ENCODE measurements at regions not wholly inside any gene's neighbourhood (a gene's known extent, or its start where the extent isn't known, plus 50 kb on each side); places are given as distances from the start of the nearest gene placed in this dataset.

GRCh38 chr11:37647767-37648166 lies 1049.7 kb upstream of the RAG2 start:
- no peak for TF ChIP-seq ATF6 (CRISPR knock-in tag; conservative IDR thresholded peaks at IDR 0.05)
- no peak for TF ChIP-seq KDM5A (IDR thresholded peaks at IDR 0.05; ENCODE audit: borderline replicate concordance, low read length)
- TF ChIP-seq ZBTB7A (CRISPR knock-in tag; IDR thresholded peaks at IDR 0.05): no peak
- TF ChIP-seq JUNB (CRISPR knock-in tag; IDR thresholded peaks at IDR 0.05; ENCODE audit: borderline replicate concordance): no peak
- TF ChIP-seq PAX8 (CRISPR knock-in tag; IDR thresholded peaks at IDR 0.05; ENCODE audit: borderline replicate concordance): no peak
- no peak overlapping the region for H3K27ac ChIP-seq (ENCODE audit: extremely low read length, insufficient read depth, low read length)
- peaks cover 18% of the 10 kb centered on the region; the same call in 1 of the 2 replicates for H3K9me3 ChIP-seq (ENCODE audit: low read length)
- H3K4me2 ChIP-seq (ENCODE audit: low read depth, low read length): no peak overlapping the region
- H3K4me3 ChIP-seq (replicated peaks in 1 of 3; ENCODE audit: insufficient read depth in 1 of 3, low read depth in 2 of 3, low read length in 3 of 3): no peak overlapping the region
- no peak for DNase-seq (ENCODE audit: low spot score)
- H3K4me1 ChIP-seq (ENCODE audit: insufficient read depth, low read length): no peaks in the 10 kb centered on the region
- WGBS (ENCODE audit: low lambda C conversion rate): 0% methylated on average over 1 of the region's 1 CpG
- in situ Hi-C loops (cut with HindIII; ENCODE audit: extremely low pct_ligation_motif_present, low pct_unique_long_range_greater_than_20kb) (no loop called here), intact Hi-C loops (cut with micrococcal nuclease; ENCODE audit: unreplicated experiment) (loop anchor here (2.0 kb wide), 1 partner anchor 73 kb away; no protein-coding TSS in a partner anchor)
- BruUV-seq (replicated peaks): no TSS peak
- H3K79me2 ChIP-seq (ENCODE audit: insufficient read depth, low read length): no peaks in the 10 kb centered on the region
- CTCF ChIA-PET (ENCODE audit: low intra/inter-chr PET ratio, low total read pairs): no interaction called here
- no peaks in the 10 kb centered on the region for H4K20me1 ChIP-seq (ENCODE audit: insufficient read depth, low read length)
- no peak for FAIRE-seq
- H3K9ac ChIP-seq (ENCODE audit: insufficient read depth, low read depth, low read length): no peak overlapping the region
- H3K27me3 ChIP-seq (ENCODE audit: control insufficient read depth in 1 of 2, insufficient read depth in 2 of 2, low read length in 2 of 2): no peaks in the 10 kb centered on the region
- no peak overlapping the region for H2AFZ ChIP-seq (ENCODE audit: low read length)
- no peaks in the 10 kb centered on the region for H3K36me3 ChIP-seq (replicated peaks in 1 of 2; ENCODE audit: control insufficient read depth in 1 of 2, insufficient read depth in 2 of 2, low read length in 2 of 2)
- no peak for ATAC-seq
- POLR2A ChIA-PET: no interaction called here

GRCh38 chr11:37643968-37644367 lies 1045.9 kb upstream of the RAG2 start:
- H3K79me2 ChIP-seq (ENCODE audit: insufficient read depth, low read length): no peaks in the 10 kb centered on the region
- CTCF ChIA-PET (ENCODE audit: low intra/inter-chr PET ratio, low total read pairs): no interaction called here
- no peak for ATAC-seq
- FAIRE-seq: no peak
- no peak overlapping the region for H3K4me2 ChIP-seq (ENCODE audit: low read depth, low read length)
- no peak for DNase-seq (ENCODE audit: low spot score)
- no peak overlapping the region for H3K9ac ChIP-seq (ENCODE audit: insufficient read depth, low read depth, low read length)
- in situ Hi-C loops (cut with HindIII; ENCODE audit: extremely low pct_ligation_motif_present, low pct_unique_long_range_greater_than_20kb) (no loop called here), intact Hi-C loops (cut with micrococcal nuclease; ENCODE audit: unreplicated experiment) (no loop called here)
- POLR2A ChIA-PET: no interaction called here
- H3K4me1 ChIP-seq (ENCODE audit: insufficient read depth, low read length): no peaks in the 10 kb centered on the region
- no peak overlapping the region for H2AFZ ChIP-seq (ENCODE audit: low read length)
- H3K27me3 ChIP-seq (ENCODE audit: control insufficient read depth in 1 of 2, insufficient read depth in 2 of 2, low read length in 2 of 2): no peaks in the 10 kb centered on the region
- no peaks in the 10 kb centered on the region for H3K36me3 ChIP-seq (replicated peaks in 1 of 2; ENCODE audit: control insufficient read depth in 1 of 2, insufficient read depth in 2 of 2, low read length in 2 of 2)
- no peak for TF ChIP-seq ZNF710 (CRISPR knock-in tag; IDR thresholded peaks at IDR 0.05; ENCODE audit: borderline replicate concordance)
- TF ChIP-seq EEA1 (CRISPR knock-in tag; IDR thresholded peaks at IDR 0.05; ENCODE audit: borderline replicate concordance): no peak
- TF ChIP-seq ZBTB26 (CRISPR knock-in tag; IDR thresholded peaks at IDR 0.05; ENCODE audit: borderline replicate concordance): no peak
- no peak for TF ChIP-seq NR3C1 (CRISPR knock-in tag; IDR thresholded peaks at IDR 0.05)
- TF ChIP-seq ZNF577 (CRISPR knock-in tag; IDR thresholded peaks at IDR 0.05; ENCODE audit: borderline replicate concordance, low read depth): no peak
- BruUV-seq (replicated peaks): no TSS peak
- H3K9me3 ChIP-seq (ENCODE audit: low read length): peaks cover 23% of the 10 kb centered on the region
- no peaks in the 10 kb centered on the region for H4K20me1 ChIP-seq (ENCODE audit: insufficient read depth, low read length)
- WGBS (ENCODE audit: low lambda C conversion rate): 3% methylated on average over 2 of the region's 2 CpGs
- no peak overlapping the region for H3K27ac ChIP-seq (ENCODE audit: extremely low read length, insufficient read depth, low read length)
- no peak overlapping the region for H3K4me3 ChIP-seq (replicated peaks in 1 of 3; ENCODE audit: insufficient read depth in 1 of 3, low read depth in 2 of 3, low read length in 3 of 3)

Measured in HepG2 (cell line).